MM.1S (cell line): ENCODE measurements at regions not wholly inside any gene's neighbourhood (a gene's known extent, or its start where the extent isn't known, plus 50 kb on each side); places are given as distances from the start of the nearest gene placed in this dataset.
"Not testable (repeated sequence)": the region's sequence is repeated elsewhere in the genome, so short reads cannot be mapped to it uniquely, and the experiment has no call there.

Experiments used
- DNase-seq: peaks from one replicate; pipeline ENCODE4 v3.0.0-alpha.2; 2015
- H2AFZ ChIP-seq: fragments of 300-600 bp; sonication (generic); 2 replicates; pipeline ENCODE4 v1.6.0; 2016; ENCODE audit warnings: antibody characterized with exemption, low read length
- H3F3A ChIP-seq: fragments of 300-600 bp; sonication (generic); 2 replicates; pipeline ENCODE4 v1.6.1; 2016; ENCODE audit warnings: mild to moderate bottlenecking, antibody characterized with exemption, low read length, moderate library complexity, mixed read lengths; ENCODE audit not compliant: insufficient read depth
- H3K27ac ChIP-seq: fragments of 300-600 bp; sonication (generic); 2 replicates; pipeline ENCODE4 v1.5.1; 2016; ENCODE audit warnings: mild to moderate bottlenecking, low read length
- H3K27me3 ChIP-seq: fragments of 300-600 bp; sonication (generic); replicated peaks from 2 replicates; pipeline ENCODE4 v1.6.0; 2016; ENCODE audit warnings: low read length; ENCODE audit not compliant: insufficient read depth
- H3K36me3 ChIP-seq: fragments of 300-600 bp; sonication (generic); replicated peaks from 2 replicates; pipeline ENCODE4 v1.6.1; 2016; ENCODE audit warnings: mild to moderate bottlenecking, low read length, mixed read lengths; ENCODE audit not compliant: insufficient read depth
- H3K4me1 ChIP-seq: fragments of 300-600 bp; sonication (generic); 2 replicates; pipeline ENCODE4 v1.6.1; 2016; ENCODE audit warnings: low read length, mixed read lengths
- H3K4me2 ChIP-seq: fragments of 300-600 bp; sonication (generic); 2 replicates; pipeline ENCODE4 v1.6.0; 2016; ENCODE audit warnings: low read depth, low read length
- H3K4me3 ChIP-seq: fragments of 300-600 bp; sonication (generic); 2 replicates; pipeline ENCODE4 v1.5.1; 2016; ENCODE audit warnings: low read length, mixed read lengths
- H3K79me2 ChIP-seq: fragments of 300-600 bp; sonication (generic); 2 replicates; pipeline ENCODE4 v1.6.1; 2016; ENCODE audit warnings: mixed run types, low read length, mixed read lengths
- H3K9ac ChIP-seq: fragments of 300-600 bp; sonication (generic); 2 replicates; pipeline ENCODE4 v1.6.1; 2016; ENCODE audit warnings: low read length, mixed read lengths
- H3K9me2 ChIP-seq: fragments of 300-600 bp; sonication (generic); replicated peaks from 2 replicates; pipeline ENCODE4 v1.6.1; 2016; ENCODE audit warnings: mild to moderate bottlenecking, low read length, mixed read lengths; ENCODE audit not compliant: insufficient read depth
- H3K9me3 ChIP-seq: fragments of 300-600 bp; sonication (generic); replicated peaks from 2 replicates; pipeline ENCODE4 v1.6.1; 2016; ENCODE audit warnings: mild to moderate bottlenecking, low read length, mixed read lengths; ENCODE audit not compliant: insufficient read depth
- H4K20me1 ChIP-seq: fragments of 300-600 bp; sonication (generic); 2 replicates; pipeline ENCODE4 v1.6.1; 2016; ENCODE audit warnings: mild to moderate bottlenecking, low read length, moderate library complexity, mixed read lengths; ENCODE audit not compliant: insufficient read depth
- CTCF ChIP-seq: fragments of 300-600 bp; sonication (generic); IDR thresholded peaks from 2 replicates; pipeline ENCODE4 v1.5.1; 2016; ENCODE audit warnings: antibody characterized with exemption, low read length, mixed read lengths
- EZH2 ChIP-seq: fragments of 300-600 bp; sonication (generic); optimal IDR thresholded peaks from 2 replicates; pipeline ENCODE3; 2017; ENCODE audit warnings: low read depth, mild to moderate bottlenecking, antibody characterized with exemption, low read length, mixed read lengths
- EZH2phosphoT487 ChIP-seq: fragments of 300-600 bp; sonication (generic); IDR thresholded peaks from 2 replicates; pipeline ENCODE4 v1.6.1; 2018; ENCODE audit warnings: antibody characterized with exemption, low read length

DNA sequence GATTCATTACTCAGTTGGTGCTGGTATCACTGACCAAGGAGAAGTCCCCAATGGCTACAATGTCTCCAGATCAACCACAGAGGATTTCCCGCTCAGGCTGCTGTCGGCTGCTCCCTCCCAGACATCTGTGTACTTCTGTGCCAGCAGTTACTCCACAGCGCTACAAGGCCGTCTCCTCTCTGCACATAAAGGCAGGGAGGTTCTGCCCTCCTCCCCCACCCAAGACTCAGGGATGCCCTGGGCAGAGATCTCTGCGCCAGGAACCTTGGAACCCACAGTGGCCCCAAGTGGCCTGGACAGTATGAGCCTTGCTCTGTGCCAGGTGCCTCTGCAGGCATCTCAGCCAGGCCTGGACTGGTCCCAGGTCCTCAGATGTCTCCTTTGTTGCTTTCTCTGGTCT lies 193.4 kb upstream of the PRSS58 start:
- H3F3A ChIP-seq = no peaks in the 10 kb centered on the region
- no peaks in the 10 kb centered on the region for H3K79me2 ChIP-seq
- no peak overlapping the region for H3K27ac ChIP-seq
- H3K4me3 ChIP-seq = no peak overlapping the region
- H2AFZ ChIP-seq = no peak overlapping the region
- no peak for TF ChIP-seq EZH2phosphoT487
- no peak for DNase-seq
- peaks cover 3% of the 10 kb centered on the region; the same call in 1 of the 2 replicates for H3K4me1 ChIP-seq
- no peaks in the 10 kb centered on the region for H3K36me3 ChIP-seq
- no peak overlapping the region for H3K4me2 ChIP-seq
- no peaks in the 10 kb centered on the region for H3K9me2 ChIP-seq
- H4K20me1 ChIP-seq = no peaks in the 10 kb centered on the region
- H3K27me3 ChIP-seq = no peaks in the 10 kb centered on the region
- no peak overlapping the region for H3K9ac ChIP-seq
- H3K9me3 ChIP-seq = no peaks in the 10 kb centered on the region

DNA sequence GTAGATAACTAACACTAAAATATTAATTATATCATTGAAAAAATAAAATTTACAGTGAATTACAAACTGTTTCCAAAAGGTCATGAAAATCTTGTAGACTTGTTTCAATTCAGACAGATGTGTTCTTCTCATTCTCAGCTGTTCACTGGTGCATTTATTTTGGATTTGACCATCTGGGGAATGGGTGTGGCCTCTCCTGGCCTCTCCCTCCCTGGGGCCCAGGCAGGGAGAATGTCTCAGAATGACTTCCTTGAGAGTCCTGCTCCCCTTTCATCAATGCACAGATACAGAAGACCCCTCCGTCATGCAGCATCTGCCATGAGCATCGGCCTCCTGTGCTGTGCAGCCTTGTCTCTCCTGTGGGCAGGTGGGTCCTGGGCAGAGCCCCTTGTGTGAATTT lies 192.8 kb upstream of the PRSS58 start:
- Histone ChIP-seq H3K4me3 (no peak overlapping the region), H3K9me3 (no peaks in the 10 kb centered on the region), H2AFZ (no peak overlapping the region), H3K9me2 (no peaks in the 10 kb centered on the region), H3F3A (no peaks in the 10 kb centered on the region), H4K20me1 (no peaks in the 10 kb centered on the region), H3K79me2 (no peaks in the 10 kb centered on the region), H3K27ac (no peak overlapping the region), H3K36me3 (no peaks in the 10 kb centered on the region), H3K9ac (no peak overlapping the region), H3K4me2 (no peak overlapping the region), H3K27me3 (no peaks in the 10 kb centered on the region), H3K4me1 (peaks cover 3% of the 10 kb centered on the region; the same call in 1 of the 2 replicates)
- DNase-seq = no peak
- TF ChIP-seq CTCF (no peak), EZH2phosphoT487 (no peak), EZH2 (no peak)

- no peaks in the 10 kb centered on the region for H3K79me2 ChIP-seq
- no peak overlapping the region for H3K4me2 ChIP-seq
- no peak for DNase-seq
Observed at GRCh38 chr7:142450206-142450605, 192.3 kb upstream of the PRSS58 start.

DNA sequence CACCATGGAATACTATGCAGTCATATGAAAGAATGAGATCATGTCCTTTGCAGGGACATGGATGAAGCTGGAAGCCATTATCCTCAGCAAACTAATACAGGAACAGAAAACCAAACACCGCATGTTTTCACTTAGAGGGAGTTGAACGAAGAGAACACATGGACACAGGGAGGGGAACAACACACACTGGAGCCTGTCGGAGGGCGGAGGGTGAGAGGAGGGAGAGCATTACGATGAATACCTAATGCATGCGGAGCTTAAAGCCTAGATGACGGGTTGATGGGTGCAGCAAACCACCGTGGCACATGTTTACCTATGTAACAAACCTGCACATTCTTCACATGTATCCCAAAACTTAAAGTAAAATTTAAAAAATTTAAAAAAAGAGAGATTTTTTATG lies 191.0 kb upstream of the PRSS58 start:
- H4K20me1 ChIP-seq, H3K27me3 ChIP-seq: not testable (repeated sequence)
- peaks cover 16% of the 10 kb centered on the region for H3K4me1 ChIP-seq

More at GRCh38 chr7:142450206-142450605, 192.3 kb upstream of the PRSS58 start:
- TF ChIP-seq CTCF (no peak), EZH2phosphoT487 (no peak), EZH2 (no peak)
- Histone ChIP-seq H3F3A (no peaks in the 10 kb centered on the region), H4K20me1 (no peaks in the 10 kb centered on the region), H3K9me3 (no peaks in the 10 kb centered on the region), H3K9ac (no peak overlapping the region), H3K9me2 (no peaks in the 10 kb centered on the region), H3K4me1 (peaks cover 5% of the 10 kb centered on the region), H2AFZ (no peak overlapping the region), H3K27ac (no peak overlapping the region), H3K36me3 (no peaks in the 10 kb centered on the region), H3K27me3 (no peaks in the 10 kb centered on the region), H3K4me3 (no peak overlapping the region)

More for the DNA sequence above, 191.0 kb upstream of the PRSS58 start:
- DNase-seq, H3K9me2 ChIP-seq, H2AFZ ChIP-seq, H3K9me3 ChIP-seq, H3K79me2 ChIP-seq, H3K36me3 ChIP-seq, H3K9ac ChIP-seq, H3K27ac ChIP-seq, H3K4me3 ChIP-seq, H3K4me2 ChIP-seq, H3F3A ChIP-seq: not testable (repeated sequence)
